UCSD-AML1 (cell line): ENCODE measurements at regions not wholly inside any gene's neighbourhood (a gene's known extent, or its start where the extent isn't known, plus 50 kb on each side); places are given as distances from the start of the nearest gene placed in this dataset.
"Not testable (repeated sequence)": the region's sequence is repeated elsewhere in the genome, so short reads cannot be mapped to it uniquely, and the experiment has no call there.

Experiments used
- DNase-seq: peaks from one replicate; lab custom pipeline; 2025; ENCODE audit not compliant: unreplicated experiment; lab: John Stamatoyannopoulos, UW

GRCh38 chr11:90635151-90635550 is 412.3 kb upstream of the CHORDC1 start:
- no peak for DNase-seq

- no peak for DNase-seq
These were observed 407.3 kb upstream of the CHORDC1 start for GRCh38 chr11:90630176-90630575.

GRCh38 chr11:90629229-90629806 is 406.5 kb upstream of the CHORDC1 start:
- DNase-seq = no peak

- DNase-seq = no peak
These were observed 391.5 kb upstream of the CHORDC1 start for GRCh38 chr11:90614318-90614717.

DNA sequence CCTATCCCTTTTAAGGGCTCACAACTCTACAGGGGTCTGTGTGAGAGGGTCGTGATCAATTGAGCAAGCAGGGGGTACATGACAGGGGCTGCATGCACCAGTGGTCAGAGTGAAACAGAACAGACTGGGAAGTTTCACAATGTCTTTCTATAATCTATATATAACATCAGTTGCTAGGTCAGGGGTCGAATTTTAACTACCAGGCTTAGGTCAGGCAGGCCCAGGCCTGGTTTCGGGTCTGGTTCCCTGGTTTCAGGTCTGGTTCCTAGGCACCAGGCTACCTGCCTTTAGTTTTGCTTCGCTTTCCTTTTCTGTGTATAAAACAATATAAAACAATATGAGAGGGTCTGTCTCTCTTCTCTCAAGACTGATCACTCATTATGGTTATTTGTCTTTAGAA is 390.2 kb upstream of the CHORDC1 start:
- not testable (repeated sequence) for DNase-seq

GRCh38 chr11:90606721-90607120 is 383.9 kb upstream of the CHORDC1 start:
- DNase-seq = no peak

GRCh38 chr11:90601261-90601660 is 378.4 kb upstream of the CHORDC1 start:
- DNase-seq = no peak

GRCh38 chr11:90594658-90595057 is 371.8 kb upstream of the CHORDC1 start:
- no peak for DNase-seq

- DNase-seq = no peak
These were observed 370.2 kb upstream of the CHORDC1 start for GRCh38 chr11:90593099-90593498.

- DNase-seq = no peak
These were observed 367.4 kb upstream of the CHORDC1 start for GRCh38 chr11:90590286-90590685.

- DNase-seq = no peak
These were observed 366.9 kb upstream of the CHORDC1 start for GRCh38 chr11:90589735-90590134.

- DNase-seq = no peak
These were observed 365.0 kb upstream of the CHORDC1 start for GRCh38 chr11:90587896-90588295.

GRCh38 chr11:90585491-90585890 is 362.6 kb upstream of the CHORDC1 start:
- DNase-seq = no peak

DNA sequence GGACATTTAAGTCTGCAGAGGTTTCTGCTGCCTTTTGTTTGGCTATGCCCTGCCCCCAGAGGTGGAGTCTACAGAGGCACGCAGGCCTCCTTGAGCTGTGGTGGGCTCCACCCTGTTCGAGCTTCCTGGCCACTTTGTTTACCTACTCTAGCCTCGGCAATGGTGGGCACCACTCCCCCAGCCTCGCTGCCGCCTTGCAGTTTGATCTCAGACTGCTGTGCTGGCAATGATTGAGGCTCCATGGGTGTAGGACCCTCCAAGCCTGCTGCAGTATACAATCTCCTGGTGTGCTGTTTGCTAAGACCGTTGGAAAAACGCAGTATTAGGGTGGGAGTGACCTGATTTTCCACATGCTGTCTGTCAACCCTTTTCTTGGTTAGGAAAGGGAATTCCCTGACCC is 360.1 kb upstream of the CHORDC1 start:
- not testable (repeated sequence) for DNase-seq

- DNase-seq = no peak
These were observed 341.7 kb upstream of the CHORDC1 start for GRCh38 chr11:90564531-90564930.

- DNase-seq = no peak
These were observed 335.5 kb upstream of the CHORDC1 start for GRCh38 chr11:90558328-90558865.

DNA sequence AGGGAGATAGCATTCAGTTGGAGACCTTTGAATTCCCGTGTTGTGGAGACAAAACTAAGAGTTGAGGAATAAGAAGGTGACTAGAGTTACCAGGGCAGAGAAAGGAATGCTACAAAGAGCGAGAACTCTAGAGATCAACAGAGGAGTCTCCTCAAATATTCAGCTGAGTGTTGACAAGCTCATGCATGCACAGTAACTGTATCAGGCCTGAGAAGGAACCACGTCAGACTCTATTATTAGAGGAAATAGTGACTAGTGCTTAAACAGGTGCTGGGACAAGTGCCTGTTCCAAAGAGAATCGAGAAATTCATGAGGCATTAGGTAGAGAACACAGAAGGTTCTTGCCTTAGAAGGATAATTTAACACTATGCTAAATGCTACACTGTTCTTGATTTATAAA is 333.8 kb upstream of the CHORDC1 start:
- no peak for DNase-seq

DNA sequence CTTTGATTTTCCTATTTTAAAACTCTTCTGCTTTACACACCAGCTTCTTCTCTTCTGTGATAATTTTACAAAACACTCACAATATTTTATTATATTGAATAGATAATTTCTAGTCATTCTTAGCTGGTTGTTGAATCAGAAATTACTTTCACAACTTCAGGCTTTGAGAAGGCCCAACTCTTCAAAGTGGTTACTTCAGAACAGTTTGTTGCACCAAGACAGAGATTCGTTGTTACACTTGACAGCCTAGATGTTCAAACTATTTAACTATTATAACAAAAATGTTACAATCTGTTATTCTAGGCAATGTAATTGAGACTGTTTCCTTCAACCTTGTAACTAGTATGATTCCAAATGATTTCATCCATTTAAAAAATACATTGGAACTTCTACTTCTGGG is 333.2 kb upstream of the CHORDC1 start:
- no peak for DNase-seq

DNA sequence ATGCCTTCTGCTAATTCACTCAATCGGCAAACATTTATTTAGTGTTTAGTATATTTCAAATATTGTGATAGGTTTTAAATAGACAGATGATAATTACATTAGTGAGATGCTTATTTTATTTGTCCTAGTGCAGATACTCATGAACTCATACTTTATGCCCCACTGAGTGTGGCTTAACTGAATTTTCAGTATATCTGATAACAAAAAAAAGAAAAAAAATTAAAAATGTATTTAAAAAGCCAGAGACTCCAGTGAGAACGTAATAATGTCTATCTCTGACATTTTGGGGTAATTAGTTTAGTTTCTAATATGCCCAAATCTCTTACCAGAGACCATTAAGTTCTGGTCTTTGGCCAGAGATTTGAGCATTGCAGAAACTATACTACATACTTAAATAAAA is 332.6 kb upstream of the CHORDC1 start:
- no peak for DNase-seq

DNA sequence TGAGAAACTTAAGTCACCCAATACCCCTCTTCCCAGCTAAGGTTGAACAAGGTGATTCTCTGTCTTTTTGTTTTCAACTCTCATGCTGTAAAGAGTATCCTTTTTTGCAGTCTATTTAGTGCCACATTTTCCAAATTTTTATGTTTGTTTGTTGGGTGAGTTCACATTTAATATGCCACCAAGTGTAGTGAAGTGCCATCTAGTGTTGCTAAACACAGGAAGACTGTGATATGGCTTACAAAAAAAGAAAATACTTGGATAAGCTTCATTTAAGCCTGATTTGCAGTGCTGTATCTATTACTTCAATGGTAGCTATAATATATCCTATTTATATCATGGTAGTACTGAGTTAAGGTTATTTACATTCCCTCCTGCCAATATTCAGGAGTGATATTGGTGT is 319.2 kb upstream of the CHORDC1 start:
- no peak for DNase-seq

DNA sequence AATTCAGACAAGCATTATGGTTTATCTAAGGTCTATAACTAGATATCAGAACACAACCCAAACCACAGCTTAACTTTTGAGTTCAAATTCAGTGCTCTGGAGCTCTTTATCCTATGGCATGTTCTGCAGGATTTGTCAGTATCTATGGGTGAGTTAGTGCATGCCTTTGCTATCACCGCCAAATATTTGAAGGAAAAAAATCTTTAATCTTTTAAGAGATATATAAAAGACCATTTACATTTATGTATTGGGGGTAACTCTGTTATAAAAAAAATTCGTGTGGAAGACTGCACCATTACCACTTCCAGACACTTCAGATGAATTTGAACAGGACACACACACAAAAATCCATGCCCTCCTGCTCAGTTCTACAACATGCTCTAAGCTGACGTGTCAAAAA is 313.5 kb upstream of the CHORDC1 start:
- DNase-seq = no peak

GRCh38 chr11:90532125-90532524 is 309.3 kb upstream of the CHORDC1 start:
- no peak for DNase-seq

DNA sequence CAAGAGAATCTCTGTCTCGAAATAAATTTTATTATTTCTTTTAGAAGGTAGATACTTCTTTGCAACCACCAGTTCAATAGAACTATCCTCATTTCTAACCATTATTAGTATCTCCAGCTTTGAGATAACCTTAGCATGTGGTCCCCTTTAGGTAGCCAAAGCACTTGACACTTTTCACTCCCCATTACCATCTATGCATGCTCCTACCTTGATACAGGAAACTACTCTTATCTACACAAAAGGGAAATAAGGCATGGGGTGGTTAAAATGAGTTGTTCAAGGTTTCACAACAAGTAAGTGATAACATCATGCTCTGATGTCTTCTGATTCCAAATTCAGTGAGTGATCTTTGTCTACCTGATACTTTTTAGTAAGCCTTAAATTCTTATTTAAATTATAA is 308.2 kb upstream of the CHORDC1 start:
- DNase-seq = no peak
